ENCODE measurements at regions not wholly inside any gene's neighbourhood (a gene's known extent, or its start where the extent isn't known, plus 50 kb on each side); places are given as distances from the start of the nearest gene placed in this dataset.

- intact Hi-C loops (cut with DNase I) = no loop called here
- Histone ChIP-seq H3K4me3 (no peak overlapping the region), H3K27me3 (no peaks in the 10 kb centered on the region), H3K27ac (no peak overlapping the region), H3K4me1 (replicated peaks in 1 of 2) (no peaks in the 10 kb centered on the region), H3K9me3 (replicated peaks in 1 of 3) (no peaks in the 10 kb centered on the region), H3K36me3 (replicated peaks in 1 of 2) (no peaks in the 10 kb centered on the region)
- TF ChIP-seq CTCF (IDR thresholded peaks at IDR 0.05) (no peak), POLR2A (IDR thresholded peaks at IDR 0.05) (no peak)
- 27 to 38% (median 33%) methylated on average over 2 of the region's 2 CpGs for WGBS, 4 donors
- DNase-seq = no peak
These were observed 122.9 kb downstream of the BASP1 start for GRCh38 chr5:17340379-17340778.

GRCh38 chr5:17340819-17341218 lies 123.4 kb downstream of the BASP1 start:
- intact Hi-C loops (cut with DNase I) = no loop called here
- no peak for TF ChIP-seq POLR2A (IDR thresholded peaks at IDR 0.05)
- no peak for TF ChIP-seq CTCF (IDR thresholded peaks at IDR 0.05)

GRCh38 chr5:17343675-17344074 lies 126.2 kb downstream of the BASP1 start:
- Histone ChIP-seq H3K36me3 (replicated peaks in 1 of 2) (no peaks in the 10 kb centered on the region), H3K27me3 (no peaks in the 10 kb centered on the region), H3K9me3 (replicated peaks in 1 of 3) (no peaks in the 10 kb centered on the region), H3K4me3 (no peak overlapping the region), H3K27ac (no peak overlapping the region), H3K4me1 (replicated peaks in 1 of 2) (no peaks in the 10 kb centered on the region)
- DNase-seq = no peak
- intact Hi-C loops (cut with DNase I) = no loop called here
- 23 to 42% (median 31%) methylated on average over 2 of the region's 2 CpGs for WGBS, 4 donors
- TF ChIP-seq POLR2A (IDR thresholded peaks at IDR 0.05) = no peak
- TF ChIP-seq CTCF (IDR thresholded peaks at IDR 0.05) = no peak

More at GRCh38 chr5:17340819-17341218, 123.4 kb downstream of the BASP1 start:
- no peaks in the 10 kb centered on the region for H3K27me3 ChIP-seq
- H3K27ac ChIP-seq = no peak overlapping the region
- H3K36me3 ChIP-seq (replicated peaks in 1 of 2) = no peaks in the 10 kb centered on the region
- no peaks in the 10 kb centered on the region for H3K4me1 ChIP-seq (replicated peaks in 1 of 2)
- H3K9me3 ChIP-seq (replicated peaks in 1 of 3) = no peaks in the 10 kb centered on the region
- WGBS, 4 donors = 3 to 10% (median 7%) methylated on average over 1 of the region's 1 CpG
- H3K4me3 ChIP-seq = no peak overlapping the region
- DNase-seq = peak in 2 of 7 donors; percentile 7 to 25

GRCh38 chr5:17346811-17347210 lies 129.4 kb downstream of the BASP1 start:
- Histone ChIP-seq H3K36me3 (replicated peaks in 1 of 2) (no peaks in the 10 kb centered on the region), H3K27ac (no peak overlapping the region), H3K4me1 (replicated peaks in 1 of 2) (no peaks in the 10 kb centered on the region), H3K9me3 (replicated peaks in 1 of 3) (no peaks in the 10 kb centered on the region), H3K4me3 (no peak overlapping the region), H3K27me3 (no peaks in the 10 kb centered on the region)
- no peak for TF ChIP-seq POLR2A (IDR thresholded peaks at IDR 0.05)
- intact Hi-C loops (cut with DNase I) = no loop called here
- WGBS, 4 donors = 66 to 74% (median 69%) methylated on average over 2 of the region's 2 CpGs
- DNase-seq = no peak

- TF ChIP-seq CTCF (IDR thresholded peaks at IDR 0.05) (no peak), POLR2A (IDR thresholded peaks at IDR 0.05) (no peak)
- no peak for DNase-seq
- Histone ChIP-seq H3K27me3 (no peaks in the 10 kb centered on the region), H3K9me3 (replicated peaks in 1 of 3) (no peaks in the 10 kb centered on the region), H3K36me3 (replicated peaks in 1 of 2) (no peaks in the 10 kb centered on the region), H3K4me3 (no peak overlapping the region), H3K4me1 (replicated peaks in 1 of 2) (no peaks in the 10 kb centered on the region), H3K27ac (no peak overlapping the region)
- WGBS, 4 donors = 63 to 77% (median 71%) methylated on average over 3 of the region's 3 CpGs
- intact Hi-C loops (cut with DNase I) = no loop called here
These were observed 134.8 kb downstream of the BASP1 start for GRCh38 chr5:17352223-17352622.
